Right lobe of liver (tissue), 4 donors: ENCODE measurements at regions not wholly inside any gene's neighbourhood (a gene's known extent, or its start where the extent isn't known, plus 50 kb on each side); places are given as distances from the start of the nearest gene placed in this dataset.

Experiments used
- CTCF ChIP-seq, 4 donors: fragments of 200-600 bp in 3 of 4; fragments of 450-650 bp in 1 of 4; IDR thresholded peaks; one replicate each; pipeline versions ENCODE4 v1.5.1 to v1.8.0; 2016 to 2022; ENCODE audit warnings: antibody characterized with exemption in 4 of 4, mild to moderate bottlenecking in 2 of 4
- POLR2A ChIP-seq: fragments of 450-650 bp; IDR thresholded peaks from one replicate; pipeline ENCODE4 v1.6.1; 2017; ENCODE audit warnings: antibody characterized with exemption, mild to moderate bottlenecking
- donor health status: DM: no; HTN: no; CAD: no.
- donor health status: DM: no; HTN: no; CAD: no.
- donor health status: DM: no; HTN: yes; CAD: no.

DNA sequence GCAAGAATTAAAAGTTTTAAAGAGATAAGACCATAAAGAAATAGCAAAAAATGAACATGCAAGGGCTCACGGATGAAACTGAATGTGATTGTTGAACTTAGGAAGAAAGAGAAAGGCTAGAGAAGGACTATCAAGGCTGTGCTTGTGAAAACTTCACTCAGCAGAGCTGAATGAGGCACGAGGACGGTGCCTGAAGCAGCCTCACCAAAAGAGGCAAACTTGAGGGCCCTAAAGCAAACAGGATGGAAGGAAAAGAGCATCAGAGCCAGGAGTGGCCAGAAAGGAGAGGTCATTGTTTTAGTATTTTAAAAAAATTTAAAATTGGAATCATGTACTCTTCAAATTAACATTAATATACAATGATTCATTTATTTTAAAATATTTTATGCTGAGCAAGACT, 191.2 kb upstream of the SOX14 start:
- TF ChIP-seq CTCF (IDR thresholded peaks at IDR 0.05) (no peak), POLR2A (no peak)
